Vagina (tissue), 2 donors: ENCODE measurements at regions not wholly inside any gene's neighbourhood (a gene's known extent, or its start where the extent isn't known, plus 50 kb on each side); places are given as distances from the start of the nearest gene placed in this dataset.

Experiments
- DNase-seq, 2 donors: peaks; one replicate each; pipeline ENCODE4 v3.0.0-alpha.2; 2017; ENCODE audit errors: extremely low spot score in 2 of 2
- H3K27ac ChIP-seq: fragments of 200-600 bp; sonication (generic); one replicate; pipeline ENCODE4 v1.5.1; 2019
- H3K27me3 ChIP-seq: fragments of 200-600 bp; sonication (generic); one replicate; pipeline ENCODE4 v1.5.1; 2019
- H3K36me3 ChIP-seq, 2 donors: fragments of 200-600 bp; sonication (generic); one replicate each; pipeline ENCODE4 v1.5.1; 2017 to 2019
- H3K4me1 ChIP-seq: fragments of 200-600 bp; sonication (generic); one replicate; pipeline ENCODE4 v1.5.1; 2019
- H3K4me3 ChIP-seq, 2 donors: fragments of 200-600 bp; sonication (generic); 1 replicate in 1 of 2; 2 replicates in 1 of 2; pipeline ENCODE4 v1.5.1; 2016 to 2019
- H3K9me3 ChIP-seq: fragments of 200-600 bp; sonication (generic); one replicate; pipeline ENCODE4 v1.5.1; 2019
- POLR2A ChIP-seq, 2 donors: fragments of 450-650 bp; IDR thresholded peaks; one replicate each; pipeline ENCODE4 v1.6.1; 2017; ENCODE audit warnings: antibody characterized with exemption in 2 of 2, mild to moderate bottlenecking in 2 of 2, moderate library complexity in 2 of 2
- POLR2AphosphoS5 ChIP-seq, 2 donors: sonication (generic); formaldehyde crosslinking; IDR thresholded peaks; one replicate each; pipeline ENCODE4 v1.9.0; 2017; ENCODE audit warnings: antibody characterized with exemption in 2 of 2, mild to moderate bottlenecking in 2 of 2, low read depth in 1 of 2; ENCODE audit not compliant: insufficient read depth in 1 of 2
- intact Hi-C: fragments of 100-400 bp; cut with DNase I; formaldehyde crosslinking; loops from one replicate; pipeline ENCODE4 v1.15.1; 2023
- TF ChIP-seq, protein P1 (sequence below), 3 experiments: fragments of 450-650 bp in 2 of 3; fragments of 200-600 bp in 1 of 3; sonication (generic) in 1 of 3; IDR thresholded peaks; one replicate each; pipeline ENCODE4 v1.5.1; 2017 to 2019; ENCODE audit warnings: antibody characterized with exemption in 3 of 3, mild to moderate bottlenecking in 2 of 3, moderate library complexity in 2 of 3

DNA sequence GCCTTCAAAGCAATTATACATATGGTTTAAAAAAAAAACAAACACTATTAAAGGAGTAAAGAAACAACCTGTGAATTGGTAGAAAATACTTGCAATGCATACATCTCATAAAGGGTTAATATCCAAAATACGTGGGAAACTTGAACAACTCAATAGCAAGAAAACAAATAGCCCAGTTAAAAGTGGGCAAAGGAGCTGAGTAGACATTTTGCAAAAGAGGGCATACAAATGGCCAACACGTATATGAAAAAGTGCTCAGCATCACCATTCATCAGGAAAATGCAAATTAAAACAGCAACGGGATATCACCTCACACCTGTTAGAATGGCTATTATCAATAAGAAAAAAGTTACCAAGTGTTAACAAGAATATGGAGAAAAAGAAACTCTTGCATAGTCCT lies 298.3 kb upstream of the RBMS1 start:
- Histone ChIP-seq H3K4me1 (no peaks in the 10 kb centered on the region), H3K27me3 (no peaks in the 10 kb centered on the region), H3K4me3 (no peak overlapping the region), H3K27ac (no peak overlapping the region), H3K36me3 (no peaks in the 10 kb centered on the region), H3K9me3 (no peaks in the 10 kb centered on the region)
- no peak for TF ChIP-seq POLR2AphosphoS5 (IDR thresholded peaks at IDR 0.05; ENCODE audit: insufficient read depth in 1 of 2, low read depth in 1 of 2)
- TF ChIP-seq, protein P1, sequence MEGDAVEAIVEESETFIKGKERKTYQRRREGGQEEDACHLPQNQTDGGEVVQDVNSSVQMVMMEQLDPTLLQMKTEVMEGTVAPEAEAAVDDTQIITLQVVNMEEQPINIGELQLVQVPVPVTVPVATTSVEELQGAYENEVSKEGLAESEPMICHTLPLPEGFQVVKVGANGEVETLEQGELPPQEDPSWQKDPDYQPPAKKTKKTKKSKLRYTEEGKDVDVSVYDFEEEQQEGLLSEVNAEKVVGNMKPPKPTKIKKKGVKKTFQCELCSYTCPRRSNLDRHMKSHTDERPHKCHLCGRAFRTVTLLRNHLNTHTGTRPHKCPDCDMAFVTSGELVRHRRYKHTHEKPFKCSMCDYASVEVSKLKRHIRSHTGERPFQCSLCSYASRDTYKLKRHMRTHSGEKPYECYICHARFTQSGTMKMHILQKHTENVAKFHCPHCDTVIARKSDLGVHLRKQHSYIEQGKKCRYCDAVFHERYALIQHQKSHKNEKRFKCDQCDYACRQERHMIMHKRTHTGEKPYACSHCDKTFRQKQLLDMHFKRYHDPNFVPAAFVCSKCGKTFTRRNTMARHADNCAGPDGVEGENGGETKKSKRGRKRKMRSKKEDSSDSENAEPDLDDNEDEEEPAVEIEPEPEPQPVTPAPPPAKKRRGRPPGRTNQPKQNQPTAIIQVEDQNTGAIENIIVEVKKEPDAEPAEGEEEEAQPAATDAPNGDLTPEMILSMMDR (IDR thresholded peaks at IDR 0.05), result no peak
- no peak for DNase-seq
- intact Hi-C loops, result no loop called here

DNA sequence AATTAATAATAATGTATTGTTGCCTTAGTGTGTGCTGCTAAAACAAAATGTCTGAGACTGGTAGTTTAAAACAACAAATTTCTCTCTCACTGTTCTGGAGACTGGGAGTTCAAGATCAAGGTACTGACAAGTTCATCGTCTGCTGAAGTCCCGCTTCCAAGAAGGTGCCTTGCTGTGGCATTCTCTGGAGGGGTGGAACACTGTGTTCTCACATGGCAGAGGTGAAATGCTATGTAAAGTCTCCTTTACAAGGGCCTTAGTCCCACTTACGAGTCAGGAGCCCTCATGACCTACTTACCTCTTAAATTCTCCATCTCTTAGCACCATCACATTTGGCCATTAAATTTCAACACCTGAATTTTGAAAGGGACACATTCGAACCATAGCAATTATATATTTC lies 299.2 kb upstream of the RBMS1 start:
- intact Hi-C loops, result no loop called here
- no peaks in the 10 kb centered on the region for H3K4me1 ChIP-seq
- no peak overlapping the region for H3K27ac ChIP-seq
- H3K9me3 ChIP-seq, result no peaks in the 10 kb centered on the region
- H3K4me3 ChIP-seq, result no peak overlapping the region
- TF ChIP-seq, protein P1 (IDR thresholded peaks at IDR 0.05), result no peak
- H3K36me3 ChIP-seq, result no peaks in the 10 kb centered on the region
- H3K27me3 ChIP-seq, result no peaks in the 10 kb centered on the region
- no peak for DNase-seq

DNA sequence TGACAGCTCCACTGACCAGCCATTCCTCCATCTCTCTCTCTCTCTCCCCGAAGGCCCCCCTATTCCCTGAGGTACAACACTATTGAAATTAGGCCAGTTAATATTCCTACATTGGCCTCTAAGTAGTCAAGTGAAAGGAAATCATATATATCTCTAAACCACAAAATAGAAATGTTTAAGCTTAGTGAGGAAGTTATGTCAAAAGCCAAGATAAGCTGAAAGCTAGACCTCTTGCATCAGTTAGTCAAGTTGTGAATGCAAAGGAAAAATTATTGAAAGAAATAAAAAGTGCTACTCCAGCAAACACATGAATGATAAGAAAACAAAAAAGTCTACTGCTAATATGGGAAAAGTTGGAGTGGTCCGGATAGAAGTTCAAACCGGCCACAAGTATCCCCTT lies 301.3 kb upstream of the RBMS1 start:
- Histone ChIP-seq H3K4me1 (no peaks in the 10 kb centered on the region), H3K36me3 (no peaks in the 10 kb centered on the region), H3K27ac (no peak overlapping the region), H3K4me3 (no peak overlapping the region), H3K27me3 (no peaks in the 10 kb centered on the region), H3K9me3 (no peaks in the 10 kb centered on the region)
- no peak for DNase-seq
- TF ChIP-seq, protein P1 (IDR thresholded peaks at IDR 0.05), result no peak
- TF ChIP-seq POLR2AphosphoS5 (IDR thresholded peaks at IDR 0.05; ENCODE audit: insufficient read depth in 1 of 2, low read depth in 1 of 2), result no peak
- no peak for TF ChIP-seq POLR2A (IDR thresholded peaks at IDR 0.05)
- intact Hi-C loops, result no loop called here

DNA sequence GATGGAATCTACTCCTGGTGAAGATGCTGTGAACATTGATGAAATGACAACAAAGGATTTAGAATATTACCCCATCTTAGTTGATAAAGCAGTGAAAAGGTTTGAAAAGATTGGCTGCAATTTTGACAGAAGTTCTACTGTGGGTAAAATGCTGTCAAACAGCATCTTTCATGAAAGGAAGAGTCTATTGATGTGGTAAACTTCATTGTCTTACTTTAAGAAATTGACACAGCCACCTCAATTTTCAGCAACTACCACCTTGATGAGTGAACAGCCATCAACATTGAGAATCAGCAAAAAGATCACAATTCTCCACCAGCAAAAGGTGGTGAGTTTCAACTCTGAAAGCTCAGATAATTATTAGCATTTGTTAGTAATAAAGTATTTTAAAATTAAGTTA lies 310.3 kb upstream of the RBMS1 start:
- Histone ChIP-seq H3K27ac (no peak overlapping the region), H3K36me3 (no peaks in the 10 kb centered on the region), H3K27me3 (no peaks in the 10 kb centered on the region), H3K4me1 (no peaks in the 10 kb centered on the region), H3K4me3 (no peak overlapping the region), H3K9me3 (no peaks in the 10 kb centered on the region)
- TF ChIP-seq POLR2A (IDR thresholded peaks at IDR 0.05) (no peak), POLR2AphosphoS5 (IDR thresholded peaks at IDR 0.05; ENCODE audit: insufficient read depth in 1 of 2, low read depth in 1 of 2) (no peak)
- TF ChIP-seq, protein P1 (IDR thresholded peaks at IDR 0.05), result no peak
- intact Hi-C loops, result no loop called here
- no peak for DNase-seq

DNA sequence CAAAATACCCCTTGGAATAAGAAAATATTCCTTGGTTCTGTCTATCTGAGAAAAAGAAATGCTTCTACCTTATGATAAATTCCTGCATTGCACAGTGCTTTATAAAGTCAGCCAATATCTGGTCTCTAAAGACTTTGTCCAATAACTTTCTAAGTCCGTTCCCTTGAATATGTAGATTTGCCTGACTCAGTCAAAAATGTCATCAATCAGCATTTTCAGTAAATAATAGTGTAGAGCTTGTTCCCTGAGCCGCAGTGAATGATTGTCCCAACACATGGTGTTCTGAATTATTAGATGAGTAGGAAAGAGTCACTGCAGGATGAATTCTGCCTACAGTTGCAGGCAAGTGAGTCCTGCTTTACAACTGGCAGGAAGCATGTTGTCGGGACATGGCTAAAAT lies 316.8 kb upstream of the RBMS1 start:
- TF ChIP-seq POLR2AphosphoS5 (IDR thresholded peaks at IDR 0.05; ENCODE audit: insufficient read depth in 1 of 2, low read depth in 1 of 2), result no peak
- TF ChIP-seq, protein P1 (IDR thresholded peaks at IDR 0.05), result no peak
- TF ChIP-seq POLR2A (IDR thresholded peaks at IDR 0.05), result no peak
- H3K27me3 ChIP-seq, result no peaks in the 10 kb centered on the region
- no peak overlapping the region for H3K27ac ChIP-seq
- H3K36me3 ChIP-seq, result no peaks in the 10 kb centered on the region
- no peak for DNase-seq
- no peak overlapping the region for H3K4me3 ChIP-seq
- H3K4me1 ChIP-seq, result no peaks in the 10 kb centered on the region
- intact Hi-C loops, result no loop called here
- H3K9me3 ChIP-seq, result no peaks in the 10 kb centered on the region
